ENCODE measurements at regions not wholly inside any gene's neighbourhood (a gene's known extent, or its start where the extent isn't known, plus 50 kb on each side); places are given as distances from the start of the nearest gene placed in this dataset.

DNA sequence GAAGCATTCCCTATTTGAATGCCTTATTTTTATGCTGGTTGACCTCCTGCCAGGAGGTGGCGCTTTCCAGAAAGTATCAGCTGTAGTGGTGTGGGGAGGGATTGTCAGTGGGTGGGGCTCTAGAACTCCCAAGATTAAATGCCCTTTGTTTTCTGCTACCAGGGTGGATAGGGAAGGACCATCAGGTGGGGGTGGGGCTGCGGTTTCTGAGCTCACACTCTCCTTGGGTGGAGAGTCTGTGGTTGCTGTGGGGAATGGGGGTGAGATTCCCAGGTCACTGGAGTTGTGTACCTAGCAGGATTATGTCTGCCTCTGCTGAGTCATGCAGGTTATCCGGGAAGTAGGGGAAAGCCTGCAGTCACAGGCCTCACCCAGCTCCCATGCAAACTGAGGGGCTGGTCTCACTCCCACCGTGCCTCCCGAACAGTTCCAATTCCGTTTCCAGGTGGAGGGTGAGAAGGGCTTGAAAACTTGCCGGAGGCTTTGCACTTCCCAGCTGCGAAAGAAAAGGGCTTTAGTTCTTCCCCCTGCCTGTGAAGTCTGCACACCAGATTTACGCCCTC lies 68.3 kb downstream of the ALG10B start:
- Mint-ChIP-seq H3K9me3 (peaks cover 0 to 51% (median 25%) of the 10 kb centered on the region in 9 donors), H3K27ac (no peak overlapping the region), H3K4me3 (no peak overlapping the region), H3K27me3 (peaks cover 0 to 6% (median 0%) of the 10 kb centered on the region in 5 donors), H3K4me1 (no peaks in the 10 kb centered on the region), H3K36me3 (peaks cover 0 to 13% (median 0%) of the 10 kb centered on the region in 3 donors)
- POLR2A ChIA-PET, result no interaction called here
- ATAC-seq, result no peak
- DNase-seq, result no peak

DNA sequence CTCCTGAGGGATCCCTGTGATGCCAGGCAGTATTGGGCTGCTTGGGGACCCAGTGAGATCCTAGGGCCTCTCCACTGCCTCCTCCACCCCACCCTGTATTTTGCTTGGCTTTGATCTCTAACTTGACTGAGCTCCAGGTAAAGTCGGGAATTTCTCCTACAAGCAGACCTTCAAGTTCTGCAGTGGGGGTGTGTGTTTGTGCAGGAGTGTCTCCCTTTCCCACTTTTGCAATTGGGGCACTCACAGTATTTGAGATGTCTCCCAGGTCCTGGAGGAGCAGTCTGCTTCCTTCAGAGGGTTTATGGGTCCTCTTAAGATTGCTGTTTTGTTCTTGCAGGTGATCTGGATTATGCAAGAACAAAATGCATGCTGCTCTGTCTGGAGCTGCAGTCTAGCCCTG lies 68.9 kb downstream of the ALG10B start:
- Mint-ChIP-seq H3K4me1 (no peaks in the 10 kb centered on the region), H3K27ac (no peak overlapping the region), H3K36me3 (peaks cover 0 to 13% (median 0%) of the 10 kb centered on the region in 3 donors), H3K9me3 (peaks cover 0 to 45% (median 25%) of the 10 kb centered on the region in 9 donors), H3K4me3 (no peak overlapping the region), H3K27me3 (peaks cover 0 to 6% (median 0%) of the 10 kb centered on the region in 5 donors)
- no peak for ATAC-seq
- DNase-seq, result no peak
- POLR2A ChIA-PET, result no interaction called here

DNA sequence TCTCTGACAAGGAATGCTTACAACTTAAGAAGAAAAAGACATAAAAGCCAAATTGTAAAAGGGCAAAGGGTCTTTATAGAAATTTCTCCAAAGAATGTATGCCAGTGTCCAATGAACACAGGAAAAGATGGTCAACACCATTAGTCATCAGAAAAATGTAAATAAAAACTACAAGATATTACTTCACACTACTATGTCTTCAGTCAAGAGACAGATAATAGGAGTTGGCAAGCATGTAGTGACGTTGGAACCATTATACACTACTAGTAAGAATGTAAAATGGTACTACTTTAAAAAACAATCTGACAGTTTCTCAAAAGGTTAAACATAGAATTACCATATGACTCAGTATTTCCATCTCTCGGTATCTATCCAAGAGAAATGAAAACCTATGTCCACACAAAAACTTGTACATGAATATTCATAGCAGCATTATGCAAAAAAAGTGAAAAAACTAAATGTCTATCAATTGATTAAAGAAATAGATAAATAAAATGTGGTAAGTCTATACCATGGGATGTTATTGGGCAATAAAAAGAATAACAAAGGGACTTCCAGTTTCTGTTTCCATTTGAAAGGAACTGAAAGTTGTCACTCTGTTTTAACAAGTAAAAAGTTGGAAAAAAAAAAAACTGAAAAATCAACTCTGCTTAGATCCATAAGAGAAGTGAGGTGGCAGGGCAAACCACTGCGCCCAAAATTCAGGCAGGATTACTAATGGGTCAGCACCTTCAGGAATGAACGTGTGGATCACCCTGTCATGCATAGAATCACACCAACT lies 69.8 kb downstream of the ALG10B start:
- peaks cover 0 to 6% (median 0%) of the 10 kb centered on the region in 5 donors for H3K27me3 Mint-ChIP-seq
- no peak overlapping the region for H3K27ac Mint-ChIP-seq
- H3K4me1 Mint-ChIP-seq, result no peaks in the 10 kb centered on the region
- ATAC-seq (no peak), DNase-seq (no peak)
- POLR2A ChIA-PET, result no interaction called here
- H3K9me3 Mint-ChIP-seq, result peaks cover 0 to 36% (median 20%) of the 10 kb centered on the region in 9 donors
- no peak overlapping the region for H3K4me3 Mint-ChIP-seq
- H3K36me3 Mint-ChIP-seq, result peaks cover 0 to 13% (median 0%) of the 10 kb centered on the region in 3 donors

DNA sequence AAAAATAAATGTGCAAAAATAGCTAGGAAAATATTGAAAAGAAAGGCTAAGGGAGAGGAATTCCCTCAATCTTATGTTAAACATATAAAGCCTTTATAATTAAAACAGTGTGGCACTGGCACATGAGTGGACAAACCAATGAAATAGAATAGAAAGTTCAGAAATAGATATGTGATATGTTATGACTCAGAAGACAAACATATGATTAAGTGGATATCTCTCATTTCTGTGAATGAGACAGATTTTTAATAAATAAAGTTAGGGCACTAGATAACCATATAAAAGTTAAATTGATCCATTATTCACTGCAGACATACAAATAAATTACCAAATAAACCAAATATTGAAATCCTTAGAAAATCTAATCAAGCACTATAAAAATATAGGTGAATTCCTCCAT lies 73.0 kb downstream of the ALG10B start:
- no peaks in the 10 kb centered on the region for H3K4me1 Mint-ChIP-seq
- no peak overlapping the region for H3K27ac Mint-ChIP-seq
- peaks cover 0 to 17% (median 5%) of the 10 kb centered on the region in 9 donors for H3K9me3 Mint-ChIP-seq
- POLR2A ChIA-PET, result no interaction called here
- H3K36me3 Mint-ChIP-seq, result no peaks in the 10 kb centered on the region
- no peak for ATAC-seq
- no peak for DNase-seq
- H3K27me3 Mint-ChIP-seq, result no peaks in the 10 kb centered on the region
- no peak overlapping the region for H3K4me3 Mint-ChIP-seq

DNA sequence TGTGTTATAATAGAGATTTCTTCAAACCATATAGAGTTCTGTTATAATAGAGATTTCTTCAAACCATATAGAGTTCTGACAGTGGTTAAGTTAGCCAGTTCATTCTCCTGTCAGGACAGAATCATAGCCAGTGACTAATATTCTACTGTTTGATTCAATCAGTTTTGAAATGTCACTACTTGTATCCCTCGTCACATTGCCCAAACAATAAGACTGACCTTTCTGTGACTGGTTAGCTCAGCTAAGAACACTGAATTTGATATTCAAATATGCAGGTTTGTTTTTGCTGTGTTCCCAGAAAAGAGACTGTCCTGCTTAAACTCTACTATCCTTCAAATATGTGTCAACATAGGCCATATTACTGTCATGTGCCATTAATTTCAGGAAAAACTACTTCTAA lies 74.4 kb downstream of the ALG10B start:
- H3K4me3 Mint-ChIP-seq, result no peak overlapping the region
- no peaks in the 10 kb centered on the region for H3K4me1 Mint-ChIP-seq
- DNase-seq (no peak), ATAC-seq (no peak)
- POLR2A ChIA-PET, result no interaction called here
- no peak overlapping the region for H3K27ac Mint-ChIP-seq
- no peaks in the 10 kb centered on the region for H3K36me3 Mint-ChIP-seq
- H3K27me3 Mint-ChIP-seq, result no peaks in the 10 kb centered on the region
- H3K9me3 Mint-ChIP-seq, result peaks cover 0 to 16% (median under 1%) of the 10 kb centered on the region in 9 donors

DNA sequence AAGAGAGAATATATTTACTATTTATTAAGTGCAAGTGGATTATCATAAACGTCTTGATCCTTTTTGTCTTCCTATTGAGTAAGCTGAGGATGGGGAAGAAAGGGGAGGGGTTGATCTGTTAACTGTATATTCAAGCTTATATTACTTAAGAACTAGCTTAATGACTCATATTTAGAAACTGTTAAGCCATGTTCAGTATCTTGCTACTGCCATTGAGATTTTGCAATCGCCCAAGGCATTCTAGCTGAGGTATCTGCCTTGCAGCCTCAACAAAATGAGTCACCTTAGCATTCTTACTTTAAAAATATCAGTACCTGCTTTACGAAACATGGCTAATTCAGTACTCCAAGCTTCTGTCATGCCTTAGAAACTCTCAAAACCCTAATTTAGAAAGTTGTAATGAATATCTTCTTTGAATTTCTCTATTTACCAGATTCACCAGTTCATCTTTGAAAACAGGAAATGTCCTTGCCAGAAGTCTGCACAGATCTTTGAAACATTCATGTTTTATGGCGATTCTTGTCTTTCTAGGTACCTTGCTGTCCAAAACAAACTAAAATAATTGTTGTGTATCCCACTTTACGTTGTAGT lies 76.1 kb downstream of the ALG10B start:
- Mint-ChIP-seq H3K36me3 (no peaks in the 10 kb centered on the region), H3K9me3 (peaks cover 0 to 31% (median 4%) of the 10 kb centered on the region in 9 donors), H3K4me1 (no peaks in the 10 kb centered on the region), H3K4me3 (no peak overlapping the region), H3K27me3 (no peaks in the 10 kb centered on the region), H3K27ac (no peak overlapping the region)
- no peak for DNase-seq
- no peak for ATAC-seq
- POLR2A ChIA-PET, result no interaction called here

DNA sequence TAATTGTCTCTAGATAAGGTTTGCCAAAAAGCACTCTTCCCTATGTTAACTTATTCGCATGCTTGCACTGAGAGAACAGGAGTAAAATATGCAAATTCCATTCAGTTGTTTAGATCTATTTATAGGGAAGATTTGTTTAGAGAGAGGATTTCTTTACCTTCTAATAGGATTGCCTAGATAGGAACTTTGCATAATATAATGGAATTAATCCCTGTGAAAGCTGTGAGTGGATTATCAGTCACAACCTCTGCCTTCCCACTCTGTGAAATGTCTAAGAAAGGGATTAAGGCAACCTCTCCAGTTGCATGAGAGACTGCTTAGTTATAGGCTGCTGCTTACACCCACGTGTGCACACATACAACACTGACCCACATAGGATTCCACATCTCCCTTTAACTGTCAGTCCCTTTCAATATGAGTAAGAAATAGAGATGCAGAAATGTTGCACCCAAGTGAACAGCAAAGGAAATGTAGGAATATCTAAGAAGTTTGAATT lies 83.2 kb downstream of the ALG10B start:
- no peak for ATAC-seq
- POLR2A ChIA-PET, result no interaction called here
- Mint-ChIP-seq H3K4me3 (no peak overlapping the region), H3K36me3 (no peaks in the 10 kb centered on the region), H3K27me3 (no peaks in the 10 kb centered on the region), H3K9me3 (peaks cover 0 to 47% (median 16%) of the 10 kb centered on the region in 9 donors), H3K27ac (no peak overlapping the region), H3K4me1 (no peaks in the 10 kb centered on the region)
- no peak for DNase-seq

DNA sequence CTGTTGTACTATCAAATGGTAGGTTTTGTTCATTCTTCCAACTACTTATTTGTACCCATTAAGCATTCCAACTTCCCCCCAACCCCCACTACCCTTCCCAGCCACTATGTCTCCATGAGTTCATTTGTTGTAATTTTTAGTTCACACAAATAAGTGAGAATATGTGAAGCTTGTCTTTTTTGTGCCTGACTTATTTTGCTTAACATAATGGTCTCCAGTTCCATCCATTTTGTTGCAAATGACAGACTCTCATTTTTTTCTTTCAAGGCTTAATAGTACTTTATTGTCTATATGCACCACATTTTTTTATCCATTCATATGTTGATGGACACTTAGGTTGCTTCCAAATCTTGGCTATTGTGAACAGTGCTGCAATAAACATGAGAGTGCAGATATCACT lies 86.2 kb downstream of the ALG10B start:
- DNase-seq (no peak), ATAC-seq (no peak)
- peaks cover 0 to 51% (median 16%) of the 10 kb centered on the region in 9 donors for H3K9me3 Mint-ChIP-seq
- no peak overlapping the region for H3K27ac Mint-ChIP-seq
- H3K4me1 Mint-ChIP-seq, result no peaks in the 10 kb centered on the region
- no peaks in the 10 kb centered on the region for H3K27me3 Mint-ChIP-seq
- no peaks in the 10 kb centered on the region for H3K36me3 Mint-ChIP-seq
- no peak overlapping the region for H3K4me3 Mint-ChIP-seq
- POLR2A ChIA-PET, result no interaction called here

DNA sequence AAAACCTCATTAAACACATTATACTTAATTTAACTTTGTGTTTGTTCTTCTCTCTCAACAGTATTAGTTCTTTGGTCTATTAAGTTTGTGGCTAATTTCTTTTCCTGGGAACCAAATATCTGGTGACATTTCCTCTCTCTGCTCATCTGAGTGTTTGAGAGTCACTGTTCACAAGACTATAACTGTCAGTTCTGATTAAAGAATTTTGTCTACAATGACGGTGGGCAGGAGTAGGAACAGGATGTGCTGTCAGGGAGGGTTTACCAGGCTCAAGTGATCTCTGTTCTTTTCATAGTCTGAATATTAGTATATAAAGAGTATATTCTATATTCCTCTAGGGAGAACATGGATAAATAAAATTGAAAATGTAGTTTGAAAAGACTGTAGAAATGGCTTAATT lies 92.9 kb downstream of the ALG10B start:
- no peaks in the 10 kb centered on the region for H3K27me3 Mint-ChIP-seq
- no peak for ATAC-seq
- POLR2A ChIA-PET, result no interaction called here
- H3K4me1 Mint-ChIP-seq, result no peaks in the 10 kb centered on the region
- H3K27ac Mint-ChIP-seq, result no peak overlapping the region
- H3K9me3 Mint-ChIP-seq, result peaks cover 0 to 27% (median 7%) of the 10 kb centered on the region in 9 donors
- H3K4me3 Mint-ChIP-seq, result no peak overlapping the region
- DNase-seq, result no peak
- H3K36me3 Mint-ChIP-seq, result no peaks in the 10 kb centered on the region

DNA sequence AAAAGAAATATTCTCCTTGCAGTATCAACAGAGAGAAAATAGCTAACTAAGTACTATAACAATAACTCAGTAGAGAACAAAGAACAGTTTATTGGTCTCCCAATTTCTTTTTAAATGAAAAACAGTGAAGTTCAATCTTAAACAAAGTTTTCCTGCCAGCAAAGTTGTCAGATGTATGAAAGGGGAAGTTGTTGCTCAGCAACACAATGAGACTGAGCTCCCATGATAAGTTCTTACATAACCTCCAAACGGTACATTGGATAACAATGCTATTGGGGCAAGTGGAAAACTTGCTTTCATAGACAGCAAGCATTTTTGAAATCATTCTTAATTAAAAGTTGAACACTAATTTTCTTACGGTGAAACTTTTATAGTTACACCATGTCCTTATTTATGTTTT lies 94.9 kb downstream of the ALG10B start:
- no peaks in the 10 kb centered on the region for H3K4me1 Mint-ChIP-seq
- no peak for DNase-seq
- no peaks in the 10 kb centered on the region for H3K27me3 Mint-ChIP-seq
- H3K36me3 Mint-ChIP-seq, result no peaks in the 10 kb centered on the region
- no peak overlapping the region for H3K4me3 Mint-ChIP-seq
- POLR2A ChIA-PET, result no interaction called here
- H3K27ac Mint-ChIP-seq, result no peak overlapping the region
- peaks cover 0 to 14% (median 4%) of the 10 kb centered on the region in 9 donors for H3K9me3 Mint-ChIP-seq
- no peak for ATAC-seq

DNA sequence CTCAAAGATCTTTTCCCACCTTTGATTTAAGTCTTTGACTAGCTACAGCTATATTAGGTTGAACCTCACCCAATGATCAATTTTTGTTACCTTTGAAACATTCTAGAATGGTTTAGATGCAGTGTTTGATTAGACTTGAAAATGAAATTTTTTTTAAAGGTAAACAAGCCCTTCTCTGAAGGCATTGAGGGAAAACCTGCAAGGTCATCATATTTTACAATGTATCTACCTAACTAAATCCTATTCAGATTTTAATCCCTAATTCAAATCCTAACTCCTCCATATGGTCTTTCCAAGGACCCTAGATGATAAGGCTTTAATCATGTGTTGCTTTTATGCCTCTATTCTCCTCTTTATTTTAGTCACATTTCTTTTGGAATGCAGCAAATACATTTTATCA lies 95.4 kb downstream of the ALG10B start:
- no peak for ATAC-seq
- POLR2A ChIA-PET, result no interaction called here

DNA sequence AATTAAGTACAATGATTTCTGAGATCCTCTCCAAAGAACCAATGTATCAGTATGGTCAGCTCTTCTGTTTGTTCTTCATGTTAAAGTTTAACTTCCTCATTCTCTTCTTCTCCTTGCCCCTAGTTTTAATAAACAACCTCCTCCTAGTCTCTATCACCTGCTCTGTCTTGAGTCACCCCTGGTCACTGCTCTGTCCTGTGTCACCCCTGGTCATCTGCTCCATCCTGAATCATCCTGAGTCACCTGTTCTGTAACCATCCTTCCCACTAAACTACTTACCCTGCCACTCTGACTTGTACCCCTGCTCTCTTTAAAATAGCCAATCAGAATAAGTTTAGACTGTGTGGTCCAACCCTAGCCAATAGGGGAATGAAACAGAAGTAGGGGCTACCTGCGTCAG lies 100.5 kb downstream of the ALG10B start:
- H3K4me3 Mint-ChIP-seq, result no peak overlapping the region
- no peaks in the 10 kb centered on the region for H3K36me3 Mint-ChIP-seq
- DNase-seq (no peak), ATAC-seq (no peak)
- POLR2A ChIA-PET, result no interaction called here
- H3K9me3 Mint-ChIP-seq, result peaks cover 0 to 35% (median 9%) of the 10 kb centered on the region in 9 donors
- no peak overlapping the region for H3K27ac Mint-ChIP-seq
- no peaks in the 10 kb centered on the region for H3K27me3 Mint-ChIP-seq
- H3K4me1 Mint-ChIP-seq, result no peaks in the 10 kb centered on the region

More for the DNA sequence above, 95.4 kb downstream of the ALG10B start:
- Mint-ChIP-seq H3K4me3 (no peak overlapping the region), H3K36me3 (no peaks in the 10 kb centered on the region), H3K27me3 (no peaks in the 10 kb centered on the region), H3K4me1 (no peaks in the 10 kb centered on the region), H3K27ac (no peak overlapping the region), H3K9me3 (peaks cover 0 to 9% (median 2%) of the 10 kb centered on the region in 9 donors)
- DNase-seq, result no peak

DNA sequence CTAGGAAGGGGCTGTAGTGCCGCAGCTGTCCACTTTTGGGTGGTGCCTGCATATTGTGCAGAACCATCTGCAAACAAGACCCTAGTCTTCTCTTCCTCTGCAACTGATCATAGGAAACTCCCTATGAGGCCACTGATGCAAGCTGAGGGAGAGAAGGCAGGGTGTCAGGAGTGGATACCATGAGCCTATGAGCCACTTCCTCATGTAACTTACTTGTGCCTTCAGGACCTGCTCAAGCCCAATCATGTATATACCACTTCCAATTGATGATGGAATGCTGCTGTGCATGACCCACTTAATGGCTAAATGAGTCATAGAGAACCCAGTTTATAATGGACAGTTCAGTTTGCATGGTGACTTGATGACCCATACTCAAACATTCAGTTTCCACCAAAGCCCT lies 107.9 kb downstream of the ALG10B start:
- no peak overlapping the region for H3K4me3 Mint-ChIP-seq
- H3K9me3 Mint-ChIP-seq, result peaks cover 3 to 39% (median 4%) of the 10 kb centered on the region in 9 donors
- H3K36me3 Mint-ChIP-seq, result no peaks in the 10 kb centered on the region
- DNase-seq (no peak), ATAC-seq (no peak)
- H3K4me1 Mint-ChIP-seq, result no peaks in the 10 kb centered on the region
- no peaks in the 10 kb centered on the region for H3K27me3 Mint-ChIP-seq
- no peak overlapping the region for H3K27ac Mint-ChIP-seq
- POLR2A ChIA-PET, result no interaction called here
